Stimulated activated CD4-positive, alpha-beta T cell treated with anti-CD3 and anti-CD28 coated beads, Interleukin-1b, Interleukin-23, amount 100 ng/mL, for 24 hours (primary cell): ENCODE measurements at regions not wholly inside any gene's neighbourhood (a gene's known extent, or its start where the extent isn't known, plus 50 kb on each side); places are given as distances from the start of the nearest gene placed in this dataset.
"Not testable (repeated sequence)": the region's sequence is repeated elsewhere in the genome, so short reads cannot be mapped to it uniquely, and the experiment has no call there.

Experiments
- DNase-seq, 4 experiments: peaks; one replicate each; pipeline ENCODE4 v3.0.0-alpha.2; 2020; ENCODE audit warnings: low read depth in 4 of 4, low spot score in 1 of 4

DNA sequence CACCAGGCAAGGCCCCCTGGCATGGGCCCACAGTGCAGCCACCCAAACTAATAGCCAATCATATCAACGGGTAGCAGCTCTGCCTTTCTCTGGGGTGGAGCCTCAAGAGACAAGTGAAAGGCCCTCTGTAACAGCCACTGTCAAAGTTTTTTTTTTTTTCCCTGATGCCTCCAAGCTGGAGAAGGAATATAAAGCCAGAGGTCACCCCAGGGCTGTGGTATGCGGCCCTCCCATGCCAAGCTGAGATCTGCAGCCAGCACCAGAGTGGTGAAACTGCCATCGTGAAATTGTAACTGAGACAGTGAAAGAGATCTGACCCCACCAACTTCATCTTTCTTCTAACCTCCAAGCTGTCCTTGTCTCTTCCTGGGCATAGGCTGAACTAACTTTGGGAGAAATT lies 407.0 kb downstream of the KLHL4 start:
- no peak for DNase-seq

- DNase-seq: no peak
Measured at GRCh38 chrX:87941841-87942240, 424.2 kb downstream of the KLHL4 start.

DNA sequence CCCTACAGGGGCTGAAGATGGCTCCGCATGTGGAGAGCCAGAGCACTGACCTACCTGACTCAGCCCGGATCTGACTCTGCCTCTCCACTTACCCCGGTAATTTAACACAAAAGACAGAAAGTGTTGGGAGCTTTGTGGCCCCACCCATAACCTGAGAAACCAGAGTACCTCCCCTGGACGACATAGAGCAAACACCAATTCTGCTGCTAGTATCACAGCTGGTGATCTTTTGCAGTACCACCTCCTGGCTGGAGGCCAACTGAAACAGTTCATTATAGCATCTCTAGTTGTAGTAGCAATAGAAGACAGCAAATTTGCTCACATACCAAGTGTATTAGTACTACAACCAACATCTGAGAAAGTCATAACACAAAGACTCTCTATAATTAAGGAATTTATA lies 443.9 kb downstream of the KLHL4 start:
- no peak for DNase-seq

GRCh38 chrX:87968118-87968517 lies 450.5 kb downstream of the KLHL4 start:
- DNase-seq: no peak

GRCh38 chrX:87972121-87972520 lies 454.5 kb downstream of the KLHL4 start:
- not testable (repeated sequence) for DNase-seq

- no peak for DNase-seq
Measured at GRCh38 chrX:87975365-87975764, 457.8 kb downstream of the KLHL4 start.

DNA sequence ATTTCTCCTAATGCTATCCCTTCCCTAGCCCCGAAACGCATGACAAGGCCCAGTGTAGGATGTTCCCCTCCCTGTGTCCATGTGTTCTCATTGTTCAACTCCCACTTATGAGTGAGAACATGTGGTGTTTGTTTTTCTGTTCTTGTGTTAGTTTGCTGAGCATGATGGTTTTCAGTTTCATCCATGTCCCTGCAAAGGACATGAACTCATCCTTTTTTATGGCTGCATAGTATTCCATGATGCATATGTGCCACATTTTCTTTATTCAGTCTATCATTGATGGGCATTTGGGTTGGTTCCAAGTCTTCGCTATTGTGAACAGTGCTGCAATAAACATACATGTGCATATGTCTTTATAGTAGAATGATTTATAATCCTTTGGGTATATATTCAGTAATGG lies 490.3 kb downstream of the KLHL4 start:
- not testable (repeated sequence) for DNase-seq

DNA sequence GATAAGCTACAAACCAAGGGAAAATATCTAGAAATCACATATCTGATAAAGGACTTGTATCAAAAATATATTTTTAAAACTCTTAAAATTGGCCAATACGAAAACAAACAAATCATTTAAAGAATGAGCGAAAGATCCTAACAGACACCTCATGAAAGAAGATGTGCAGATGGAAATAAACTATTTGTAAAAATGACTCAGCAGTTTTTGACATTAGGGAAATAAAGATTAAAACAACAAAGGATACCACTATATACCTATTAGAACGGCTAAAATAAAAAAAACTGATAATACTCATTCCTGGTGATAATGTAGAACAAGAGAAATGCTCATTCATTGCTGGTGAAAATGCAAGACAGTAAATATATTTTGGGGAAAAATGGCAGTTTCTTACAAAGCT lies 506.4 kb downstream of the KLHL4 start:
- no peak for DNase-seq

GRCh38 chrX:88072339-88073030 lies 554.9 kb downstream of the KLHL4 start:
- no peak for DNase-seq

DNA sequence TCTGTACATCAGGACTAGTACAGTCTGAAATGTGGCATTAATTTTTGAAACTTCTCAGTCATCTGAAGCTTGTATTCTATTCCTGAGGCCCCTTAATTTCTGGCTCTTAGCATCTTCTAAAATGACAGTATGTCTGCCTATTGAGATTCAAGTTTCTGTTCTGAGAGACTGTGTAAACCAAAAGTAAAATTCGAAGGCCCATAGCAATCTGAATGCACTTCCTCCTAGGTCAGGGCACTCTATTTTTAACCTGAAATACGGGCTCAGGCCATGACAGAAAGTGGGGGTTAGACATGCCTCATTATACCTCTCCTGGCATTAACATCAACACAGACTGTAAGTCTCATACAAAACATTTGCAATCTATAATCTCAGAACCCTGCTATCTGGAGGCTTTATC lies 584.4 kb downstream of the KLHL4 start:
- no peak for DNase-seq

DNA sequence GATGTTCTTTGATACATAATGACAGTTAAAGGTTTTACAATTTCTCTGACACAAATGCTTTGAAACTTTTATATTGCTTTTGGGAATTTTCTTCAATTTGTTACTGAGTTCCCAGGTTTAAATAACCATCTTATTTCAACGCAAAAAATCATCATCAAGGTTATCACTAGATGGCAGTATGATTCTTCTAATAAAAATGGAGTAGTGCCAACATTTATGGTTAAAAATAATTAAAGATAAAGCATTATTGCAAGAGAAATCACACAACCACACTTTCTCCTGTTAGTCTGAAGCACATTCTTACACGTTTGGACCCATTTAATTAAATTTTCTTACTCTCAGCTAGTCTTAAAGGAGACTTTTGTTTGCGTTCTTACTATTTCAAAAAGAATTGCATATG lies 611.3 kb upstream of the CPXCR1 start:
- DNase-seq: no peak

DNA sequence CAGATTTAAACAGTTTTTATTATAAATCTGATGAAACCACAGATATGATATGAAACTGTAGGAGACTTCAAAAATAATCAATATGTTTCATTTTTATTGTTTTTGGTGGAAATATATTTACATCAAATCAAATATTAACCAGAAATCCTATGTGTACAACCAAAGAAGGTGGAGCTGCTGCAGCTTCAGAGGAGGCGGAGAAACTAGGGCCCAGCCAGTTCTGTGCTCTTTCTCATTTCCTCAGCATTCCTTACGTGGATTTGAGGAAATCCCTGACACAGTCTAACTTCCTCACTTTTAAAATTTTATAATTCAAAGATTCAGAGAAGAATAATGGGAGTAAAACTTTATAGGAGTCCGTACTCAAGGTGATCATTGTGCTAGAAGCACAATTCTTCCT lies 610.7 kb upstream of the CPXCR1 start:
- DNase-seq: no peak

DNA sequence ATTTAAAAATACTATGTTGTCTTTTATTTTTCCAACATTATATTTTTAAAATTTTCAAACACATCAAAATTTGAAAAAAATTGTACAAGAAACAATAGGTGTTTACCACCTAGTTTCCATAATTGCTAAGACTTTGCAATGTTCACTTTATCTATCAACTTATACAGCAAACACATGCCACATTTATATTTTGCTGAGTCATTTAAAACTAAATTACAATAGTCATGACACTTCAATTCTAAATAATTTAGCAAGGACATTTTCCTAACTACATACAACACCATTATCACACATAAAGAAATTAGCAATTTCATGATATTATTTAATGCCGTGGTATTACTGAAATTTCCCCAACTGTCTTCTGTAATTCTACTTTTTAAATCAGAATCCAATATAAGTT lies 600.4 kb upstream of the CPXCR1 start:
- DNase-seq: no peak

DNA sequence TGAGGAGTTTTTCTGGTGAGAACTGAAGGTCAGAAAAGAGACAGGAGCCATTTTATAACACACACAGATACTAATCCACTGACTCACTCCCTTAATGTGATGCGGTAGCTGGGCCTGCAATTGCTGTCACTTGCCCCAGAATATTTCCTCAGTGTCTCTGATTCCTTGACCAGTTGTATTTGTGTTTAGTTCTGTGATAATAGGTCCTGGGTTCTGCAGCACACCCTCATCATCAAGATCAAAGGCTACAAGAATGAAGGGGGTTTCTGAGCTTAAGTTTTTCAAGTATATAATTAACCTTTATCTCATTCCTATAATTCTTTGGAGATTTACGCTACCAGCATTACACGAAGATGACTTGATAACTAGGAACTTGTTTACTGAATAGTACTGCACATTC lies 576.5 kb upstream of the CPXCR1 start:
- no peak for DNase-seq

GRCh38 chrX:88173932-88174440 lies 573.0 kb upstream of the CPXCR1 start:
- DNase-seq: not testable (repeated sequence)

DNA sequence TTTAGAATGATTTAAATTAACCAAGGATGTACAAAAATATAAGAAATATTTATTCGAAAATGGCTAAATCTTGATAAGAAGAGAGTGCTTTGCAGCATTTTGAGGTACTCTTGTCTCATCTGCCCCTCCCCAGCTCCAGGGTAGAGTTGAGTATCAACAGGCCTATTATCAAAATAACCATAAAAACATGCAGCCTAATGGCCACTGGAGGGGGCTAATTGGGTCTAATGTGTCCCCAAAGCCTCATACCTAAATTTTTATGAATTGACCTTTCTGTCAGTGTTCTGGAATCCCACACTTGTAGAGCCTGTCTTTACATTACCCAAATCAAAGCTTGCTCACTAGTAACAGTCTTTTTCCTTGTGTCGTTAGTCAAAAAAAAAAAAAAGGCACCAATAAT lies 544.9 kb upstream of the CPXCR1 start:
- no peak for DNase-seq

DNA sequence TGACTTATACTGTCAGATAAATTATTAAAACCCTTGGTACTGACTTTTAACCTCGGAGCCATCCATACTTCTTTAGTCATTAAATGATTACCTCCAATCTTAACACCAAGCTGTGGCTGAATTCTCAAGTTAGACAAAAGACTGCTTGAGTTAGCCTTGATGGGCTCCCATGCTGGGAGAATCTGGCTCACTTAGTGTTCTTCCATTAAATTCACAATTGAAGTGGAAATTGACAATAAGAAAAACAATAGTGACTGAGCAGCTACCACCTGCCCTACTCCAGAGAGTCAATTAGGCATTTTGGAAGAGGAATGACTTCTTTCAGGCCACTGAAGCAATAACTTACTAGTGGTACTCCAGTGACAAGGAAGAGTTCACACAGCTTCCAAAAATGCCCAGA lies 503.0 kb upstream of the CPXCR1 start:
- DNase-seq: no peak

DNA sequence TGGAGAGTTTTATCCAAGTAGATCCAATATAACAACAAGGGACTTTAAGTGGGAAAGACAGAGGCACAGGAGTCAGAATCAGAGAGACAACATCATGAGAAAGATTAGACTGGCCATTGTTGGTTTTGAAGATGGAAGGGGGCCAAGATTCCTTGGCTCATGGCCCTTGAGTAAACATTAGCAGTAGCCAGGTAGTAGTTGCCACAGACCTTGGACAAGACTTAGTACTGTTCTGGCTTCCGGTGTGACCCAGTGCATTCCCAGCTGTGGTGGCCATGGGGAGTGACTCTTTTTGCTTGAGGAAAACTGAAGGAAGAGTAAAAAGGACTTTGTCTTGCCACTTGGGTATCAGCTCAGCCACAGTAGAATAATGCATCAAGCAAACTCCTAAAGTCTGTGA lies 462.2 kb upstream of the CPXCR1 start:
- DNase-seq: no peak

- DNase-seq: not testable (repeated sequence)
Measured at GRCh38 chrX:88313972-88314371, 433.1 kb upstream of the CPXCR1 start.

- DNase-seq: no peak
Measured at GRCh38 chrX:88325634-88326033, 421.4 kb upstream of the CPXCR1 start.

DNA sequence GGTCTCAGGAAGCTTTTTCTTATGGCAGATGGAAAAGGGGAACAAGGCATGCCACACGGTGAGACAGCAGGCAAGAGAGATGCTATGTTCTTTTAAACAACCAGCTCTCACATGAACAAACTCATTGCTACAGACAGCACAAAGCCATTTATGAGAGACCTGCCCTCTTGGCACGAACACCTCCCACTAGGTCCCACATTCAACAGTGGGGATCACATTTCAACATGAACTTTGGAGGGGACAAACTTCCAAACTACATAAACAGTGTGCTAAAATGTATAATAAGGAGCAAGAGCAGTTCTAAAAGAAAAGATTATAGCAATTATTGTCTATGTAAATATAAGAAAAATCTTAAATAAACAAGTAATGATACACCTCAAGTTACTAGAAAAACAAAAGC lies 391.8 kb upstream of the CPXCR1 start:
- DNase-seq: no peak

DNA sequence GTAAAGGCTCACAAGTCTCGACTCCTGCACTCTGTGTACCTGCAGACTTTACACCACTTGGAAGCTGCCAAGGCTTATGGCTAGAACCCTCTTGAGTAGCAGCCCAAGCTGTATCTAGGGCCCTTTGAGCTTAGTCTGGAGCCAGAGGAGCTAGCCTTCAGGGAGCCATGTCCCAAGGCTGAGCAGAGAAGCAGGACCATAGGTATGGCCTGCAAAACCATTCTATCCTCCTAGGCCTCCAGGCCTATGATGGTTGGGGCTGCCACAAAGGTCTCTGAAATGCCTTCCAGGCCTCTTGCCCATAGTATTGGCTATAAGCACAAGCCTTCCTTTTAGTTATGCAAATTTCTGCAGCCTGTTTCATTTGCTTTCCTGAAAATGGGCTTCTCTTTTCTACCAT lies 380.7 kb upstream of the CPXCR1 start:
- no peak for DNase-seq

DNA sequence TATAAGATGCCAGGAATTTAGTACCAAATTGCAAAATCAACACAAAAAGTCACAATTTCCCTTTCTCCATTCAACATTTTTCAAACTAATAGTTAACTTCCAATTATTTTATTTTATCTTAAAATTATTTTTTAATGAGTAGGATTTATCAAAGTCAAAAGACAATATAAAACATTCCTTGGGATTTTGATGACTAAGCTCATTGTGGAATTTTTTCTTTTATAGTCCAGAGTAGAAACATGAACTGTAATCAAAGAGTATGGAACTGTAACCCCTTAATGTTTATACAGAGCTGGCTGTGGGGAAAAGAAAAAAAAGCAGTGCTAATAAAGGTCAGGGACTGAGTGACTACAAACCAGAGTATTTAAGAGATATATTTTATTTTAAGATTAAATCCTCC lies 368.6 kb upstream of the CPXCR1 start:
- no peak for DNase-seq
